ENCODE measurements at regions not wholly inside any gene's neighbourhood (a gene's known extent, or its start where the extent isn't known, plus 50 kb on each side); places are given as distances from the start of the nearest gene placed in this dataset.
"Not testable (repeated sequence)": the region's sequence is repeated elsewhere in the genome, so short reads cannot be mapped to it uniquely, and the experiment has no call there.

- no peak for DNase-seq
These were observed 270.4 kb upstream of the TMEFF2 start for GRCh38 chr2:192465141-192465540.

DNA sequence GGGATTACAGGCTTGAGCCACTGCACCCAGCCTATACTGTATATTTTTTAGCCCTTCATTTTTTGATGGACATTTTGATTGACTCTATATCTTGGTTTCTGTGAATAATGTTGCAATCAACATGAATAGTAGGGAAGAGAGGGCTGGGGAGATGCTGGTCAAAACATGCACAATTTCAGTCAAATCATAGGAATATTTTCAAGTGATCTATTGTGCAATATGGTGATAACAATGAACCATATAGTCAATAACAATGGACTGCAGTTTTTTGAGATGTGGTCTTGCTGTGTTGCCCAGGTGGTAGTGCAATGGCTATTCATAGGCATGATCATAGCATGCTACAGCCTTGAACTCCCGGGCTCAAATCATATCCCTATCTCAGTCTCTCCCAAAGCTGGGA lies 264.7 kb upstream of the TMEFF2 start:
- DNase-seq = no peak

- DNase-seq = no peak
These were observed 254.1 kb upstream of the TMEFF2 start for GRCh38 chr2:192448881-192449280.

DNA sequence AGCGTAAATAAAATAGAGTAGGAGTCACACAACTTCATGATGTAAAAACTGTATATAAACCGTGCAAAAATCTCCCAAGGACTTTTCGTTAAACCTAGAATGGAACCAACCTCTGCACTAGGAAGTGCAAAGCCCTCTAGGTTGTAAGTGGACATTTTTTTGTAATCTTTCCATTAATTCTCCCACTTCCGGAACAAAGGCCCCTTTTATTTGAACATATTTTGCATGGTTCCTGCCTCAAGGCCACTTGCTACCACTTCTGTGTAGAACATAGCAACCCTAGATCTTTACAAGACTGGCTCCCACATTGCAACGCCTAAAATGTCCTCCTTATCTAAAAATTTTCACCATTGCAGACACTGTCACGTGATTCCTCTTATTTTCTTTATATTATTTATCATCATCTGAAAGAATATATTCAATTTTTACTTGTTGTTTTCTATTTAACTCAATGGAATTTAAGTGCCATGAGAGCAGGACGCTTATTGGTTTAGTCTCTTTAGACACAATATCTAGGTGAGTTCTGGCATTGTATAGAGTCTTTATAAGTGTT lies 249.6 kb upstream of the TMEFF2 start:
- DNase-seq = no peak

DNA sequence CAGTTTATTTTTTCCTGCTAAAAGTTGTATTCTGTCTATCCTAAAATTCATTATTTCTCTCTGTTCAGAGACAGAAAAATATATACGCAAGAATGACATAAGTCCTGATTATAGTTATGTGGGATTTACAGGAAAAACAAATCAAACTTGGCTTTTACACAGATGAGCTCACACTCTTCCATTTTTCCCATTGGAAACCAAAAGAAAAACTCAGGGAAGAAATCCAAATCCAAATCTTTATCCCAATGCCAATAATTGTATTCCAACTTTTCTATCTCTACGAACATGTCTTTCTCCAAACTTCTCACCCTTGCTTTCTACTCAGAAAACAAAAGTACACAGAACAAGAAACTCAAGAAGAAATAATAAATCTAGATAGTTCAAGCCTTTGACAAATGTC lies 249.1 kb upstream of the TMEFF2 start:
- no peak for DNase-seq

- no peak for DNase-seq
These were observed 243.5 kb upstream of the TMEFF2 start for GRCh38 chr2:192438239-192438638.

- no peak for DNase-seq
These were observed 242.9 kb upstream of the TMEFF2 start for GRCh38 chr2:192437653-192438052.

- DNase-seq = no peak
These were observed 229.5 kb upstream of the TMEFF2 start for GRCh38 chr2:192424243-192424642.

- no peak for DNase-seq
These were observed 225.1 kb upstream of the TMEFF2 start for GRCh38 chr2:192419786-192420185.

GRCh38 chr2:192416060-192416459 lies 221.3 kb upstream of the TMEFF2 start:
- peak in 1 of 2 experiments; percentile 5 for DNase-seq

DNA sequence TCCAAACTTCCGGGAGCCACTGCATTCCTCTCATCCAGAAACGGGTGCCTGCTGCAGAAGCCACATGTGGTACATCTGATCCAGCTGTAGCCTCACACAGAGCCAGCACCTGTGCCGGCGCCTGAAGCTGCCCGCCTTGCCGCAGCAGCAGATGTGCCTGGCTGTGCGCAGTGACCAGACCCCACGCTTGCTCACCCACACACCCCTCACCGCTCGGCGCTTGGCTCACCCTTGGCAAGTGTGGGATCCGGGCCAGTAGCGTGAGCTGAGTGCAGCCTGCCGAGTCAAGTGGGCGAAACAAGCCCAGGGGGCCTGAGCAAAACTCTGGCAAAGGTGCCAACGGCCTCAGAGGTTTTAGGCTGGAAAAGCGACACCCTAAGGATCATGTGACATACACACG lies 220.1 kb upstream of the TMEFF2 start:
- DNase-seq = no peak

DNA sequence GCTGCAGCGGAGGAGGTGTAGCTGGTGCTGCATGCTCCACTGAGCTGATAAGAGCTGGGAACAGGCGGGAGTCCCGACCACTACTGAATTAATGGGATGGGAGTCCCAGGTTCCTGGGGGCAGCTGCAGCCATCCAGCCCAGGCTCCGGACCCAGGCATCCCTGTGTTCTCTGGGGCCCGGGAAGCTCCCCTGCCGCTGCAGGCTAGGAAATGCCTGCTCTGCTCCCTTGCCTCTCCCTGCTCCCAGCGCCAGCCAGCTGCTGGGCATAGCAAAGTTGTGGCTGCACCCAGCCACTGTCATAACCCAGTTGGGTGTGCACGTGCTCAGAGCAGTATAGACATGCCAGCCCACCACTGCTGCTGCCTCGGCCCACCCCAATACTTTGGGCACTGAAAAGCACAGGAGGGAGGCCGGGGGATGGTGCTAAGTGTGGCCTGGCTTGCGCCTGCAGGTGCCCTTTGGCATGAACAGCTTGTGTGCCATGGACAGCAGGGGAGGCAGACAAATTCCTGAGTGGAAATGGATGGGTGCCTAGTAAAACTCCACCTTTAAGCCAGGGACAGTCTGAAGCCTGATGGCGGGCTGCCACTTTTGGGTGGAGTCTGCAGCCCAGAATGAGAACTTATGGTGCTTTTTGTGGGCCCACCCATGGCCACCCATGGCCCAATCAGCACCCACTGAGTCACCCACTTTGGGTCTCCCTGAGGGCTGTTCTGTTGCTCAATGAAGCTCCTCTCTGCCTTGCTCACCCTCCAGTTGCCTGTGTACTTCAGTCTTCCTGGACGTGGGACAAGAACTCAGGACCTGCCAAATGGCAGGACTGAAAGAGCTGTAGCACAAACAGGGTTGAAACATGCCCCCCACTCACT lies 219.3 kb upstream of the TMEFF2 start:
- no peak for DNase-seq

- DNase-seq = not testable (repeated sequence)
These were observed 218.1 kb upstream of the TMEFF2 start for GRCh38 chr2:192412866-192413265.

DNA sequence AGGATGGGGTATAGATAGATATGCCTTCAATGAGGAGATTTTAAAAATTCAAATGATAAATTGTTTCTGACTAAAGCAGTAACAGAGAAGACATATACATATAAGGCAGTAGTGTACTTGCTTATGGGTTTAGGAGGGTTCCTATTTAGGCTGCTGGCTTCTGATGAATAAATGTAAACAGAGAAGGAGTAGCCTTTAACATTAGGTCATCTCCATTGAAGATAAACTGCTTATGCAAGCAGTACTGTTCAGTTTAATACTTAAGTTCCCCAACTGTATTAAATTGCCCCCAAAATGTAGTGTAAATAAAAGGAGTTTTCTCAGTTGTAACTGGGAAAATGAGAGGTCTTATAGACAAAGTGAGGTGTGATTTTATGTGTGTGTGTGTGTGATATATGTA lies 217.7 kb upstream of the TMEFF2 start:
- DNase-seq = no peak

DNA sequence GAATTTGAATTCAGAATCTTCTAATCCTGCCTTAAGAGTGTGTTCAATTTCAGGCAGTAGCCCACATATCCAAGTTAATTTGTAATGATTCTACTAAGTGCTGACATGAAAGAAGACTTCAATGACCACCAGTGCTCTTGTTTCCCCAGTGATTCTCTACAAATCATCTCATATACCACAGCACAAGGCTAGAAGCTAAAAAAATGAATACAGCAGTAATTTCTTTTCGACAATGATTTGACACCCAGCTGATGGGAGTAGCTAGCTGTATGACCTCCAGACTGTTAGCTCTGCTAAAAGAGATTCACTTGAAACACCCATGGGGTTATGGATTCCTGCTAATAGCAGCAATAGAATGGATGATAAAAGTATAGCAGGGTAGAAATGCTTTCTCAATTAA lies 217.0 kb upstream of the TMEFF2 start:
- DNase-seq = no peak

- no peak for DNase-seq
These were observed 215.6 kb upstream of the TMEFF2 start for GRCh38 chr2:192410319-192410718.

DNA sequence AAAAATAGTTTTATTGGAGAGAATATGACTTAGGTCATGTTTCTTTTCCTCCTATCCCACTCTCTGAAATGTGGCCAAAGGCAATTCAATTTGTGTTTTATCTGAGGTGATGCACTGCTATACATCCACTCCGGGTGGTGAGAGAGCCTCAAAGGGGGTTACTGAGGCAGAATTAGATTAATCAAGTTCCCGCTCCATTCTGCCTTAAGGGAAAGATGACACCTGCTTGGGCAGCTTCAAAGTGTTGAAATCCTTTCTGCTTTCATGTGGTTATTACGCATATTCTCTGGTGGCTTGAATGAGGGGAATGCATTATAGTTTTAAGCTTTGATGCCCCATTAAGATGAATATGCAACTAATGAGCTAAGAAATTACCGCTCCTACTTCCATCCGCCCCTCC lies 213.0 kb upstream of the TMEFF2 start:
- no peak for DNase-seq

- DNase-seq = no peak
These were observed 203.5 kb upstream of the TMEFF2 start for GRCh38 chr2:192398236-192398635.

- no peak for DNase-seq
These were observed 199.9 kb upstream of the TMEFF2 start for GRCh38 chr2:192394605-192395004.

DNA sequence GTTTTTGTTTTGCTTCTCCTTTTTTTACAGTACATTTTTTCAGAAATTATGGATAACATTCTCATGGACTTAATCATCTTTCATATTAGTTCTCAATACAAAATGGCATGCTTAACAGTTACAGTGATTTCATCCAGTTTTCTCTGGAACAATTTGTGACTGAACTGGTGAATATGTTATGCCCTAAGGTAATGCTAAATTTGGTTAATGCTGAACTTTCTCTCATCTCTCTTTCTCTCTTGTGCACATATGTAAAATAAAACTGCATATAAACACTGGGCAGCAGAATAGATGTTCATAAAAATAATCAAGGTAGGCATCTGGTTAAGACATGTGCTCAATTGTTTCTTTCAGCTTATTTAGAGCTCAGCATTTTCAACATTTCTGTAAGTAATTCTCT lies 196.3 kb upstream of the TMEFF2 start:
- no peak for DNase-seq

DNA sequence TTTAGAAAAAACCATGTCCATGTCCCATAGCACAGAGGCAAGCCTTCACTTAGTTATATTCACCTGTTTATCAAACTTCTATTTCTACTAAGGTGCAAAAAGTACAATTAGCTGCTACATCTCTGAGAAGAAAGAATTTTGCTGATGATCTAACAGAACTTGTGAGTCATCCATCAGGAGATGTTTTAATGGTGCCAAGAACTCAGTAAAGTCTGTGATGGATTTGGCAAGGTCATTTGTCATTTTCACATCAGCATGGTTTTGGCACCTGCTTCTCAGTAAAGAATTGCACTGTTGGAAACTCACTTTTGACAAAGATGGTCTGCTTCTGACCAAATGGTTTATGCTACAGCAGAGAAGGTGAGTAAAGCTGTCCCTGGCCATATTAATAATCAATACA lies 195.7 kb upstream of the TMEFF2 start:
- DNase-seq = no peak

- DNase-seq = not testable (repeated sequence)
These were observed 189.5 kb upstream of the TMEFF2 start for GRCh38 chr2:192384191-192384590.

DNA sequence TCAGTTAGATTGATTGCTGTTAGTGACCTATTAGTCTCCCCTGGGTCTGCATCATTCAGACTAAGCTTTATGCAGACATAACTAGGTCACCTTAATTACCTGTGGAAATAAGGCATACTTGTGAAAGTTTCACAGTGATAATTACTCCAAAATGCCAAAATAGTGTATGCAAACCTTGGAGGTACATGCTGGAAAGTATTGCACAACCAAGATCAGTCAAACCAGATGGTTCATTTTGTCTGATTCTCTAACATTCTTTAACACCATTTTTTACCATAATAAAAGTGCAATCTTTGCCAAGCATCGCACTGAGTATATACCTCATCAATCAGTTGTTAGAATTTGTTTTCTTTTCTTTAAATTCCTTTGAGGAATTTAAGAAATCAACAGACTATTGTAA lies 186.3 kb upstream of the TMEFF2 start:
- DNase-seq = no peak

- DNase-seq = no peak
These were observed 185.0 kb upstream of the TMEFF2 start for GRCh38 chr2:192379736-192380135.

DNA sequence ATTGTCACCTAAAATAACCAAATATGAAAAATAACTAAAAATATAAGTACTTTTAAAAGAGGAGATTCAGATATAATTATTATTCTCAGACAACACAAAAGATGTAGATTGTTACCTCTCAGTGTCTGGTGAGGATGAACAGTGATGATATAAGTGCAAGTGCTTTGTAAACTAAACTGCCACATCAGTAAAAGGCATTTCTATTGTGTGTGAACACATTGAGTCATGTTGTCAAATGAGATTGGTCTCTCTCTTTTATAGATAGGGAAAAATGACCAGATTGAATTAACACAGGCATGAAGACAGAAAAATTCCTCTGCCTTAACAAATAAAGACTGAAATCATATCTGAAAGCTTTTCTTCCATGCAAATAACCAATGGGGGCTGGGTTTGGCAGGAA lies 182.4 kb upstream of the TMEFF2 start:
- DNase-seq = no peak

All from NCI-H187 (cell line).